Umbilical cord (tissue), 1 donor: ENCODE measurements at regions not wholly inside any gene's neighbourhood (a gene's known extent, or its start where the extent isn't known, plus 50 kb on each side); places are given as distances from the start of the nearest gene placed in this dataset.
"Not testable (repeated sequence)": the region's sequence is repeated elsewhere in the genome, so short reads cannot be mapped to it uniquely, and the experiment has no call there.

Source experiments
- DNase-seq: peaks from one replicate; pipeline ENCODE4 v3.0.0-alpha.2; 2015; ENCODE audit warnings: low spot score

DNA sequence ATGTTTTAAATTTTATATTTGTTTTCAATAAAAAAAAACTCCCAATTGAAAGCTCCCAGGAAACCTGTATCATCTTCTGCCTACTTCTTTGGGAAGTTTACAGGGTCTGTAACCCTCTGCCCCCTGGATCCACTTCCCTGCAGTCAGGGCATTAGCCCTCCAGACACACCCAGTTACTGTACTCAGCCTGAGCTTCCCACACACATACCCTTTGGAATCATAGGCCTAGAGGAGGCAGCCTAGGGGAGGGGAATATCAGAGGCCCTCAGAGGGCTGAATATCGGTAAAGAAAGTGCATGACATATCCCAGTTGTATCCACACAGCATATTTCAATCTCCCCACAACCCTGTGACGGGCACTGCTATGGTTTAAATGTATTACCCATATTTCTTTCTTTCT lies 56.2 kb upstream of the TFPI start:
- DNase-seq = not testable (repeated sequence)

DNA sequence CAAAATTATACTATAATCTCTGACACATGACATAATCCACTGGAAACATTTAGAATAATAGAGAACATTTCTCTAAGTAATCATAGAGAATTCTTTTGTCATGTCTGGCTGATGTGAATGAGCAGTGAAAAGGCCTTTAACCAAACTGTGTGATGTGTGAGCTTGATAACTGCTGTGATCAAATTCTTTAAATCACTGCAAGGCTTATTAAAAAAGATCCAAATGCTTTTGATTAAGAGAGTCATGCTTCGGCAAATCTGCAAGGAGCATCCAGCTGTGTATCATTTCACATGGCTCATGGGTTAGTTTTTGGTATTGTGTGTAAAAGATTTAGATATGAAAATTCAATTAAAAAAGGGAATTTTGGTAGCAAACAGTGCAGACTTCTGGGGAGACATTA lies 58.6 kb upstream of the TFPI start:
- no peak for DNase-seq

DNA sequence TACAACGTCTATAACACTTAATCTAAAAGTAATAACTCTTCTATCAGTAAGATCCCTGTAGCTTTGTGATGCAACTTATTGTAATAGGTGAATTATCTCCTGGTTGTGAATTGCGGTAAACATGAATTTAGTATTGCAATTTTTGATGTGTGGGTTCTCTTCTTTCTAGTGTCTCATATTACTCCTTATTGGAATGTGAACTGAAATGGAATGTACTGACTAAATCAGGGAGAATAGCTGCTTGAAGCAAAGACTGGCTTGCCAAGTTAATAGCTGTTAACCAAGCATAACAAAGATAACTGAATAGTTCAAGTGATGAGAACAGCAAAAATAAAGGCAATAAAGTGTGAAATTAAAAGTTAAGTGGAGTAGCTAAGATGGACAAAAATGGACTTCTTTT lies 60.5 kb upstream of the TFPI start:
- DNase-seq = no peak

DNA sequence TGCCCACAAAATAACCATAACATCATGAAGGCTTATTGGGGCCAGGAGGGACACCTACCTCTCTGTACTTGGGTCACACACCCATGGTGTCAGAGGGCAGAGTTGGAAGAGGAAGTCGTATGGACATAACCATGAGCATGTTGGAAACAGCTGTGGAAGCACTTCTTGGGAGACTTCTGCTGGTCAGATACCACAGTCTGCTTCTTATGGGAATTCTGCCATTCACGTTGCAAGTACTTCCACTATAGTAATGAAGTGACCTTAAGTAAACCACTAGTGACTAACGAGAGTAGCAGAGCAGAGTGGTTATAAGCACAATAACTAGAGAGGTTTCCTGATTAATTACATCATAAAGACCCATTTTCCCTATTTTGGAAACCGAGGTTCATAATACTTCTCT lies 61.1 kb upstream of the TFPI start:
- DNase-seq = no peak

DNA sequence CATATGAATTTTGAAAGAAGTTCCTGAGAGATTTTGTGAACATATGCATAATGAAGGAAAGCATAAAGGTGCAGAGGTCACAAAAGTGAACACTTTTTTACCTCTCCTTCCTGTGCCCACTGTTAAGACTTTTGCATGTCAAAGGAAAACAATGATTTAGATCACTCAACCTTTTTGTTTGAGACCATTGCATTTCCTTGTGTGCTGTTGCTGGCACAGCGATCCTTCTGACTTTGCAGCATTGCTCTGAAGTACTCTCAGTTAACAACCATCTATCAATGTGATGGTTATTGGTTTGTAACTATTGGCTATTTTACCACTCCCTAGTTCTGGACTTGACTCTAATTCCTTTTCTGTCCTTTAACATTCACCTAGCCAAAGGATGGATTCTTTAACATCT lies 61.7 kb upstream of the TFPI start:
- no peak for DNase-seq

GRCh38 chr2:187617120-187617519 lies 62.9 kb upstream of the TFPI start:
- DNase-seq = no peak

DNA sequence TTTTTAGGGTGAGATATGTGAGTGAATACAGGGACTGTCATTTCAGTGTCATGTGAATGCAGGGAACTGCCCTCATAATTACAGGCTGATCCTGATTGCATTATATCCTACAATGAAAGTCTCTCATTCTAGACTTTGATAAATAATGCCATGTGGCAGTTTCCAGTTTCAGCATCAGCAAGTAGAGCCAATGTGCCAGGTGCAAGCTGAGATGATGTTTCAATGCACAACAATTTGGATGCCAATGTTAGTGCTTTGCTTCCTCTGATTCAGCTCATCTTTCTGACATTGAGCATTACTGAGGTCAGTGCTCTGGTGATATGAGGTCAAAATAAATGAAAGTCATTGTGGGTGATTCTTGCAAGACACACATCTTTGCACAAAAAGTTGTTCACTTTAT lies 63.7 kb upstream of the TFPI start:
- no peak for DNase-seq

GRCh38 chr2:187618813-187619212 lies 64.6 kb upstream of the TFPI start:
- DNase-seq = peak; percentile 23

DNA sequence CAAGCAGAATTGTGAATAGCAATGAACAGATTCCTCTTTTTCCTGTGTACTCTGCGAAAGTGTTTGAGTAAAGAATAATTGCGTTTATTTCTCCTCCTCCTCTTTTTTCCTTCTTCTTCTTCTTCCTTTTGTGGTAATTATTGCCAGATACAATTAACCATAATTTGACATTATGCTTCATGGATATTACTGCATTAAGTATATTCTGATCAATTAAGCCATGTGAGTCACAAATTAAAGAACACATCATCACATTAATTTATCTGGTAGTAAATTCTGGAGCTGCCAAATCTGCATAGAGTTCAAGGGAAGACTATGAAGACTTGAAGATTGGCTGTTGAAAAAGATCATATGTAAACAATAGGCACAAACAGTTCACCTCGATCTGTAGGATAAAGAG lies 72.9 kb upstream of the TFPI start:
- DNase-seq = no peak

GRCh38 chr2:187636731-187637391 lies 82.6 kb upstream of the TFPI start:
- DNase-seq = not testable (repeated sequence)

DNA sequence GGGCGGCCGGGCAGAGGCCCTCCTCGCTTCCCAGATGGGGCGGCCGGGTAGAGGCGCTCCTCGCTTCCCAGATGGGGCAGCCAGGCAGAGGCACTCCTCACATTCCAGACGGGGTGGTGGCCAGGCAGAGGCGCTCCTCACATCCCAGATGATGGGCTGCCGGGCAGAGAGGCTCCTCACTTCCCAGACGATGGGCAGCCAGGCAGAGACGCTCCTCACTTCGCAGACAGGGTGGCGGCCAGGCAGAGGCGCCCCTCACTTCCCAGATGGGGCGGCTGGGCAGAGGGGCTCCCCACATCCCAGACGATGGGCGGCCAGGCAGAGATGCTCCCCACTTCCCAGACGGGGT lies 83.1 kb upstream of the TFPI start:
- not testable (repeated sequence) for DNase-seq

GRCh38 chr2:187637771-187638170 lies 83.5 kb upstream of the TFPI start:
- DNase-seq = not testable (repeated sequence)

DNA sequence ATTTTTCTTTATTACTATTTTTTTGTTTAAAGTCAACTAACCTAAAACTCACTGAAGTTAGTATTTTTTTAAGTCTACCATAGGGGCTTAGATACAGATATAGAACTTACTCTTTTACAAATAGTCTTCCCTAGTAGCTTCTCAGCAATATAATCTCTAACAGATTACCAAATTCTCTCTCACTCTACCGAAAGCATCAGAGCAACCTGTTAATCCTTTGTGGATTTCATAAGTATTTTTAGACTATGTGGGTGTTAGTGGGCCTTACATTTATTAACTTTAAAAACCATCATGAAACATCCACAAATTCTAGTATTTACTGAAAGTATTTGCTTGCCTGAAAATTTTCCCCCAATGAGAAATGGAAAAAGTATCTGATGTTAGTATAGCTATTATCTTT lies 84.6 kb upstream of the TFPI start:
- DNase-seq = no peak

DNA sequence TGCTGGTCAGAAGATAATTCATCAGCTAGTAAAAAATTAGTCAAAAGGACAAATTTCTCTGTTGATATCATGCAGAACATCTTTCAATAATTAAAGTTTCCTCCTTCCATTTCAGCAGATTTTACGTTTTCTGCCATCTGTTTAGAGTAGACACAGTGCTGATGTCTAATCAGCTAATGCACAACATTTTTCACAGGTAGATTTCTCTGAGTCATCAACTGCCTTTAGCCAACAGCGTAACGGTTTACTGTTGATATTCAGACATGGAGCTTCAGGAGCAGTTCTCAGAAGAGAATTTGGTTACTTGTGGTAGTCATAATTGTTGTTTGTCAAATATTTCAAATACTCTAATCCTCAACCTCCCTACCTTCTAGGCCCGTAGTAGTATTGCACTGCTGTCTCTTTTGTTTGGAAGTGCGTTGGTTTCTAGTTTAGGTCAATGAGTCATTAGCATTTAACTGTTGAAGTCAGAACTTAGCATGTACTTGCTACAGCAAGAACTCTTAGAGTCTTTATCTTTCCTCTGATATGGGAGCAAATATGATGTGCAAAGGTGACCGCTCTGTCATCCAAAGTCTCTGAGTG lies 86.8 kb upstream of the TFPI start:
- no peak for DNase-seq

DNA sequence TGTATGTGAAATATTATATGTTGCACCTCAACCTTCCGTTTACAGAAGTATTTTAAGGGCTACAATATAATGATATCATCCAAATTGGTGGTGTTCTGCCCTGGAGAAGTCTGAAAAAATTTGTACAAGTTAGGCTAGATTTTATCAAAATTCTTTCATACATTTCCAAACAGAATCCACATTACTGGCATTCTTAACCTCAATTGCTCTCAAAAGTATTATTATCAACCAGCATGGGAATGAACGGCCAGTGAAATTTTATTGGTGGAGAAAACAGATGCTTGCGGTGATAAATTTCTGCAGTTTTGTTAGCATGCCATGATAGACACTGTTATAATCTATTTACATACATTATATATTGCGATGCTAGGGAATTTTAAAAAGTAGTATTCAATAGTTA lies 88.3 kb upstream of the TFPI start:
- DNase-seq = no peak

DNA sequence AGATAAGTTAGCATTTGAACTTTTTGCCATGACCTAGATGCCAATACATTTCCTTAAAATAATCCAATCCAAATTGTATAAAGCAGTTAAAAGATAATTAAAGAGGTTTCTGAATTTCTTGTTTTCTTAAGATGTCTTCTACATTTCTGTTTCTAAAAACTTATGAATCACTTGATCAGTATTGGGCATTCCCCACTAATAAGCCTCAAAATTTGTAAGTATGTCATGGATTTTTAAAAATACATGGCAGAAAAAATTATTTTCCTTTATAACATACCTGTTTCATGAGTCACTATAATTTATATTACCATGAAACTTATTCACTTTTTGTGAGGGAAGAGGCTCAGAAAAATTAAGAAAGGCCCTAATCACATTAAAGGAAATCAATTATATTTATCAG lies 90.3 kb upstream of the TFPI start:
- no peak for DNase-seq

- DNase-seq = no peak
Measured at GRCh38 chr2:187644981-187645380, 90.7 kb upstream of the TFPI start.

GRCh38 chr2:187646556-187646955 lies 92.3 kb upstream of the TFPI start:
- no peak for DNase-seq

DNA sequence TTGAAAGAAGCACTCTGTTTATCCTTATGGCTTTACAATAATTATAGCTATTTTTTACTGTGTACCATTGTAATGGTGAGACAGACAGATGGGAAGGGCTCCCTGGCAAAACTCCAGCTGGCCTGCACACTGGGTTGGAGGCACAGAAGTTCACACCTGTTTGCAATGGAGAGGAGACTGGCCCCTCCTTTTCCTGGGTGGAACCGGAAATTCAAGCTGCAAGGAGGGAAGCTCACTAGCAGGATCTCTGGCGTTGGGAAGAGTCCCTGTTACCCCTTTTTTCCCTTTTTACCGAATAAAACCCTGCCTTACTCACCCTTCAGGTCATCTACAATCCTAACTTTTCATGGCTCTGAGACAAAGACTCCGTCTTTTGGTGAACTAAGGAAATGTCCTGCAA lies 100.3 kb upstream of the TFPI start:
- DNase-seq = no peak

GRCh38 chr2:187655001-187655400 lies 100.8 kb upstream of the TFPI start:
- no peak for DNase-seq

GRCh38 chr2:187656123-187656522 lies 101.9 kb upstream of the TFPI start:
- DNase-seq = no peak

DNA sequence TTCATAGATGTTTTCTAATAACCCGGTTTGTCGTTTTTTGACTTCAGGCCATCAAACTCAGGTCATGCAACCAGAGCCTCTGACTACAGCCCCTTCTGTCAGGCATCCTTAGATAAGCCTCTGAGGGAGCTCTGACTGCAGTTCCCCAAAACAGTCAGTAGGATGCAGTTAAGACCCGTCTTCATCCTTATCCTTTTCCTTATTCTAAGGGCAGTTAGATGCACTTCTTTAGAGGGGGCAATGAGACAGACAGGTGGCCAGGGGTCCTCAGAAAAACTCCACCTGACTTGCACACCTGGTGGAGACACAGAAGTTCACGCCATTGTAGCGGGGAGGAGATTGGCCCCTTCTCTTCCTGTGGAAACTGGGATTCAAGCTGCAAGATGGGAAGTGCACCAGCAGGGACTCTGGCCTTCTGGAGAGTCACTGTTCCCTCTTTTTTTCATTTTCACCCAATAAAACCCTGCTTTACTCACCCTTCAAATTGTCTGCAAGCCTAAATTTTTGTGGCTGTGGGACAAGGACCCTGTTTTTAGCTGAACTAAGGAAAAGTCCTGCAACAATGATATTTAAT lies 104.8 kb upstream of the TFPI start:
- DNase-seq = peak; percentile 13

DNA sequence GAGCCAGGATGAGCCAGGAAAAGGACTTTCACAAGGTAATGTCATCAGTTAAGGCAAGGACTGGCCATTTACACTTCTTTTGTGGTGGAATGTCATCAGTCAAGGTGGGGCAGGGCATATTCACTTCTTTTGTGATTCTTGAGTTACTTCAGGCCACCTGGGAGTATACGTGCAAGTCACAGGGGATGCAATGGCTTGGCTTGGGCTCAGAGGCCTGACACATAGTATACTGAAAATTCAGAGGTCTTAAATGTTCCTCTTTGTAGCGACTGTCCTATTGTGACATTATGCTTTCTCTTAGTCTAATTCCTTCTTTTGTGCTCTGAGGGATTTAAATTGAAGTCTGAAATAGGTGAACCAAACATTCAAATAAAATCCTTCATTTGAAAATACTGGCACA lies 121.8 kb upstream of the TFPI start:
- not testable (repeated sequence) for DNase-seq

- no peak for DNase-seq
Measured at GRCh38 chr2:187679454-187679853, 125.2 kb upstream of the TFPI start.
